CD4-positive, alpha-beta T cell (primary cell): ENCODE measurements at regions not wholly inside any gene's neighbourhood (a gene's known extent, or its start where the extent isn't known, plus 50 kb on each side); places are given as distances from the start of the nearest gene placed in this dataset.

Source experiments
- ATAC-seq: fragments of 200-7000 bp; cut with Tn5 transposase; one replicate; pipeline ENCODE4 v1.10.0; 2022; ENCODE audit warnings: mild to moderate bottlenecking; ENCODE audit not compliant: poor library complexity
- CTCF ChIA-PET: fragments of 350-600 bp; sonication (Branson Sonifier 250); formaldehyde crosslinking; loops from one replicate; lab custom pipeline; 2021; ENCODE audit warnings: antibody characterized with exemption, inconsistent platforms; lab: Charles Lee
- POLR2A ChIA-PET: fragments of 350-600 bp; sonication (Branson Sonifier 250); formaldehyde crosslinking; loops from one replicate; lab custom pipeline; 2021; ENCODE audit warnings: antibody characterized with exemption, inconsistent platforms; lab: Charles Lee
- DNase-seq, 14 experiments: peaks; one replicate each; pipeline ENCODE4 v3.0.0-alpha.2; 2013 to 2020; ENCODE audit warnings: mixed read lengths in 2 of 14
- H3K27ac ChIP-seq, 2 donors: one replicate each; pipeline versions ENCODE4 v1.5.1 to v1.7.0; 2013; ENCODE audit warnings: low read length in 2 of 2, low read depth in 1 of 2, mild to moderate bottlenecking in 1 of 2
- H3K27me3 ChIP-seq, 2 experiments: 1 replicate in 1 of 2; 2 replicates in 1 of 2; pipeline versions ENCODE4 v1.6.1 to v1.7.0; 2013; ENCODE audit warnings: low read length in 2 of 2, control low read depth in 1 of 2, mild to moderate bottlenecking in 1 of 2, moderate library complexity in 1 of 2; ENCODE audit not compliant: insufficient read depth in 2 of 2, control insufficient read depth in 1 of 2
- H3K36me3 ChIP-seq: one replicate; pipeline ENCODE4 v1.6.1; 2013; ENCODE audit warnings: low read length, control low read depth; ENCODE audit not compliant: insufficient read depth
- H3K4me1 ChIP-seq: one replicate; pipeline ENCODE4 v1.6.1; 2013; ENCODE audit warnings: low read length, control low read depth; ENCODE audit not compliant: insufficient read depth
- H3K4me3 ChIP-seq: one replicate; pipeline ENCODE4 v1.5.1; 2013; ENCODE audit warnings: mild to moderate bottlenecking, low read length, moderate library complexity
- H3K9me3 ChIP-seq, 2 experiments: 1 replicate in 1 of 2; 2 replicates in 1 of 2; pipeline versions ENCODE4 v1.6.1 to v1.7.0; 2013; ENCODE audit warnings: low read length in 2 of 2, mild to moderate bottlenecking in 2 of 2, control low read depth in 1 of 2, moderate library complexity in 1 of 2; ENCODE audit not compliant: control insufficient read depth in 1 of 2, insufficient read depth in 1 of 2
- H3K27ac Mint-ChIP-seq: one replicate; pipeline ENCODE4 v1.8.0; 2020; ENCODE audit warnings: mixed read lengths
- H3K27me3 Mint-ChIP-seq: one replicate; pipeline ENCODE4 v1.8.0; 2021; ENCODE audit warnings: mixed read lengths
- H3K36me3 Mint-ChIP-seq: one replicate; pipeline ENCODE4 v1.8.0; 2021; ENCODE audit warnings: low read depth, mixed read lengths
- H3K4me1 Mint-ChIP-seq: one replicate; pipeline ENCODE4 v1.8.0; 2021; ENCODE audit warnings: low read depth, mixed read lengths
- H3K4me3 Mint-ChIP-seq: one replicate; pipeline ENCODE4 v1.8.0; 2020; ENCODE audit warnings: mild to moderate bottlenecking, mixed read lengths
- H3K9me3 Mint-ChIP-seq: one replicate; pipeline ENCODE4 v1.8.0; 2020; ENCODE audit warnings: mixed read lengths
- intact Hi-C, 2 experiments: fragments of 100-400 bp; cut with DNase I in 1 of 2; cut with micrococcal nuclease in 1 of 2; formaldehyde crosslinking; loops; one replicate each; pipeline versions ENCODE4 v1.15.1 to v1.9.0; 2023 to 2025; cut with DNase I, micrococcal nuclease
- TF ChIP-seq, protein P1 (sequence below): fragments of 200-600 bp; IDR thresholded peaks from one replicate; pipeline ENCODE4 v1.8.0; 2022; ENCODE audit warnings: antibody characterized with exemption, mild to moderate bottlenecking

DNA sequence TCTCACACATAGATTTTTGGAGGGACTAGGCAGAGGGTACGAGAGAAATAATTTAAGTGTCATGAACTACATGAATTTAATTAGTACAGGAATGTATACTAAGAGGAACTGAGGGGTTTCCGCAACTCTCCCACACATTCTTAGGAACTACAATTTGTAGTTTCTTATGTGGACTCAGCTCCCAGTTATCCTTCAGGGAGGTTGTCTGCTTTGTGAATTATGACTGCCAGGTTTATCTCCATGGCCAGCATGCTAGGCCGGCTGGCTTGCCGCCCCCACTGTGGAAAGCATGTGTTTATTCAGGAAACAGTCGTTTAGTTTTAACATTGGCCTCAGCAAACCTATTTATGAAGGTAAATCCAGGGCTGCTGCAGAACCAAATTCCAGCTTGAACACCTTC, 415.0 kb downstream of the KCTD16 start:
- H3K36me3 Mint-ChIP-seq, result no peaks in the 10 kb centered on the region
- H3K4me3 Mint-ChIP-seq, result no peak overlapping the region
- no peaks in the 10 kb centered on the region for H3K4me1 Mint-ChIP-seq
- no peaks in the 10 kb centered on the region for H3K36me3 ChIP-seq
- DNase-seq (no peak), ATAC-seq (no peak)
- no peaks in the 10 kb centered on the region for H3K9me3 Mint-ChIP-seq
- TF ChIP-seq, protein P1, sequence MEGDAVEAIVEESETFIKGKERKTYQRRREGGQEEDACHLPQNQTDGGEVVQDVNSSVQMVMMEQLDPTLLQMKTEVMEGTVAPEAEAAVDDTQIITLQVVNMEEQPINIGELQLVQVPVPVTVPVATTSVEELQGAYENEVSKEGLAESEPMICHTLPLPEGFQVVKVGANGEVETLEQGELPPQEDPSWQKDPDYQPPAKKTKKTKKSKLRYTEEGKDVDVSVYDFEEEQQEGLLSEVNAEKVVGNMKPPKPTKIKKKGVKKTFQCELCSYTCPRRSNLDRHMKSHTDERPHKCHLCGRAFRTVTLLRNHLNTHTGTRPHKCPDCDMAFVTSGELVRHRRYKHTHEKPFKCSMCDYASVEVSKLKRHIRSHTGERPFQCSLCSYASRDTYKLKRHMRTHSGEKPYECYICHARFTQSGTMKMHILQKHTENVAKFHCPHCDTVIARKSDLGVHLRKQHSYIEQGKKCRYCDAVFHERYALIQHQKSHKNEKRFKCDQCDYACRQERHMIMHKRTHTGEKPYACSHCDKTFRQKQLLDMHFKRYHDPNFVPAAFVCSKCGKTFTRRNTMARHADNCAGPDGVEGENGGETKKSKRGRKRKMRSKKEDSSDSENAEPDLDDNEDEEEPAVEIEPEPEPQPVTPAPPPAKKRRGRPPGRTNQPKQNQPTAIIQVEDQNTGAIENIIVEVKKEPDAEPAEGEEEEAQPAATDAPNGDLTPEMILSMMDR, result no peak
- H3K27ac Mint-ChIP-seq, result no peak overlapping the region
- no peaks in the 10 kb centered on the region for H3K27me3 ChIP-seq
- POLR2A ChIA-PET, result interaction anchor here (0.6 kb wide), 1 partner anchor 23 kb away, joined by 3 read pairs; no protein-coding TSS in a partner anchor
- H3K27me3 Mint-ChIP-seq, result no peaks in the 10 kb centered on the region
- H3K4me3 ChIP-seq, result no peak overlapping the region
- no peaks in the 10 kb centered on the region for H3K4me1 ChIP-seq
- intact Hi-C loops, result no loop called here
- H3K9me3 ChIP-seq, result peaks cover 0 to 6% of the 10 kb centered on the region in 2 experiments
- H3K27ac ChIP-seq, result no peak overlapping the region
- CTCF ChIA-PET, result no interaction called here

DNA sequence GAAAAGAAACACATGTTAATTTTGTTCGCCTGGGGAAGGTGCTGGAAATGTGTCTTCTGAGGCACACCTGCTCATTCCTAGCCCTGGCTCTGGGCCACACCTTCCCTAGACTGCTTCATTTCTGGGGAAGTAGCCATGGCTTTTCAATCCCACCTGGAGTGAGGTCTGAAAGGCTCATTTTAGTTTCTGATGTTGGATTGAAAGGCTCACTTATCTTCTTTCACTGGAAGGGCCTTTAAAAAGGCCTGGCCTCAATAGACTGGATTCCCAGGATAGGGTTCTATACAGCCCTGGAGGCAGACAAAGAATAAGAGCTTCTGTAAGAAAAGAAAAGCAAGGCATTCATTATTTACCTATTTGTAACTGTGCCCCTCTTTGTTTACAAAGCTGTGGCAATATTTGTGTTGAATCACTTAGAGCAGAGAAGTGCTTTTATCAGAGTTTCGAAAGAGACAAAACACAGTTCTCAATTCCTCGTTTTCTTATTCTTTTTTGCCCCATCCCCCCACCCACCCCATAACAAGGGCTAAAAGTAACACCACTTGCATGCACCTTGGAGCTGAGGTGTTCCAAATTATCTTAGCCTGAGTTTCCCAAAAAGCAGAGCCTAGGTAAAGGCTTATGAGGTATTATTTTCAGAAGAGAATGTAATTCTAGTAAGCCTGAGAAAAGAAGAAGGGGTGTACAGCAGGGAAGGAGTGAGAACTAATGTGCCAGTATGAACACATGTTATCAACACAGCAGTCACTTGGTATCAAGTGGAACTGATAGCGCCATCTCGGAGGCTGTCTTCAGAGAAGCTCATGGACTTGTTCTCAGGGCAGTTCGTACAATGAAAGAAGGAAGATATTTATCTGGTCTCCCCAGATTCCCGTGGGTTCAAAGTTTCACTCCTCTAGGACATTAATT, 413.1 kb downstream of the KCTD16 start:
- Histone ChIP-seq H3K27me3 (no peaks in the 10 kb centered on the region), H3K9me3 (peaks cover 0 to 6% of the 10 kb centered on the region in 2 experiments), H3K4me3 (no peak overlapping the region), H3K4me1 (no peaks in the 10 kb centered on the region), H3K36me3 (no peaks in the 10 kb centered on the region), H3K27ac (no peak overlapping the region)
- no peaks in the 10 kb centered on the region for H3K36me3 Mint-ChIP-seq
- no peaks in the 10 kb centered on the region for H3K27me3 Mint-ChIP-seq
- H3K9me3 Mint-ChIP-seq, result peaks cover 2% of the 10 kb centered on the region
- H3K4me1 Mint-ChIP-seq, result no peaks in the 10 kb centered on the region
- TF ChIP-seq, protein P1, result no peak
- no peak overlapping the region for H3K4me3 Mint-ChIP-seq
- no peak for ATAC-seq
- intact Hi-C loops, result no loop called here
- ChIA-PET CTCF (no interaction called here), POLR2A (no interaction called here)
- no peak for DNase-seq
- H3K27ac Mint-ChIP-seq, result no peak overlapping the region

DNA sequence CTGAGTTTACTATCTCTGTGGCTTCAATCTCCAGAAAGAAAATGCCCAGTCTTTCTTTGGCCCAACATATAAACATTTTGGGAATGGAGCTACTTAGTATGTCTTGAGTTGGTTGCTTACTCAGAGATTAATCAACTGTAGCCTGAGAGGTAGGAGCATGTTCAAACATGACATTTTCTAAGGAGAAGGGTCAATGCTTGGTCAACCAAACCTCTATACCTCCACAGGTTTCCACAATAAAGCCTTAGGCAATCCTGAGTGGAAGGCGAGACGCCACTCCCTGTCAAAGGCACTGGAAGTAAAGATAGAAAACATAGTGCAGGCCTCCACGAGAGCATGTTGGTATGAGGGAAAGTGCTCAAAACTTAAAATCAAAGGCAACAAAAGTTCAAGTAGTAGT, 411.4 kb downstream of the KCTD16 start:
- no peaks in the 10 kb centered on the region for H3K36me3 Mint-ChIP-seq
- H3K27me3 Mint-ChIP-seq, result no peaks in the 10 kb centered on the region
- Histone ChIP-seq H3K4me1 (no peaks in the 10 kb centered on the region), H3K36me3 (no peaks in the 10 kb centered on the region), H3K27me3 (no peaks in the 10 kb centered on the region), H3K27ac (no peak overlapping the region), H3K4me3 (no peak overlapping the region), H3K9me3 (peaks cover 0 to 6% of the 10 kb centered on the region in 2 experiments)
- ATAC-seq (no peak), DNase-seq (no peak)
- H3K27ac Mint-ChIP-seq, result no peak overlapping the region
- H3K9me3 Mint-ChIP-seq, result peaks cover 2% of the 10 kb centered on the region
- CTCF ChIA-PET, result no interaction called here
- no peaks in the 10 kb centered on the region for H3K4me1 Mint-ChIP-seq
- POLR2A ChIA-PET, result no interaction called here
- TF ChIP-seq, protein P1, result no peak
- H3K4me3 Mint-ChIP-seq, result no peak overlapping the region
- intact Hi-C loops, result no loop called here
